ENCODE measurements at regions not wholly inside any gene's neighbourhood (a gene's known extent, or its start where the extent isn't known, plus 50 kb on each side); places are given as distances from the start of the nearest gene placed in this dataset.

- H3K4me1 ChIP-seq (ENCODE audit: control insufficient read depth, insufficient read depth, low read length), result peaks cover 16% of the 10 kb centered on the region
- no peak overlapping the region for H3K9ac ChIP-seq (ENCODE audit: low read depth, low read length)
- H3K4me3 ChIP-seq (ENCODE audit: low read depth, low read length), result no peak overlapping the region
- H3K36me3 ChIP-seq (ENCODE audit: control insufficient read depth, insufficient read depth, low read length), result no peaks in the 10 kb centered on the region
- H3K9me3 ChIP-seq (ENCODE audit: control insufficient read depth, insufficient read depth, low read length), result peaks cover 5% of the 10 kb centered on the region
- H3K27me3 ChIP-seq (ENCODE audit: control insufficient read depth, insufficient read depth, low read length), result no peaks in the 10 kb centered on the region
- no peak overlapping the region for H3K27ac ChIP-seq (ENCODE audit: low read depth, low read length)
These were observed 923.4 kb downstream of the SOCS6 start for GRCh38 chr18:71212222-71212621.

GRCh38 chr18:71209944-71210343 is 921.1 kb downstream of the SOCS6 start:
- Histone ChIP-seq H3K4me1 (ENCODE audit: control insufficient read depth, insufficient read depth, low read length) (peaks cover 7% of the 10 kb centered on the region), H3K4me3 (ENCODE audit: low read depth, low read length) (no peak overlapping the region), H3K27ac (ENCODE audit: low read depth, low read length) (no peak overlapping the region), H3K36me3 (ENCODE audit: control insufficient read depth, insufficient read depth, low read length) (no peaks in the 10 kb centered on the region), H3K9me3 (ENCODE audit: control insufficient read depth, insufficient read depth, low read length) (no peaks in the 10 kb centered on the region), H3K27me3 (ENCODE audit: control insufficient read depth, insufficient read depth, low read length) (no peaks in the 10 kb centered on the region), H3K9ac (ENCODE audit: low read depth, low read length) (no peak overlapping the region)

GRCh38 chr18:71194438-71194837 is 905.6 kb downstream of the SOCS6 start:
- Histone ChIP-seq H3K27ac (ENCODE audit: low read depth, low read length) (no peak overlapping the region), H3K9me3 (ENCODE audit: control insufficient read depth, insufficient read depth, low read length) (no peaks in the 10 kb centered on the region)

GRCh38 chr18:71189581-71189980 is 900.7 kb downstream of the SOCS6 start:
- Histone ChIP-seq H3K4me3 (ENCODE audit: low read depth, low read length) (no peak overlapping the region), H3K27ac (ENCODE audit: low read depth, low read length) (no peak overlapping the region), H3K4me1 (ENCODE audit: control insufficient read depth, insufficient read depth, low read length) (no peaks in the 10 kb centered on the region), H3K27me3 (ENCODE audit: control insufficient read depth, insufficient read depth, low read length) (no peaks in the 10 kb centered on the region), H3K36me3 (ENCODE audit: control insufficient read depth, insufficient read depth, low read length) (no peaks in the 10 kb centered on the region), H3K9ac (ENCODE audit: low read depth, low read length) (no peak overlapping the region), H3K9me3 (ENCODE audit: control insufficient read depth, insufficient read depth, low read length) (no peaks in the 10 kb centered on the region)

More at GRCh38 chr18:71194438-71194837, 905.6 kb downstream of the SOCS6 start:
- no peaks in the 10 kb centered on the region for H3K4me1 ChIP-seq (ENCODE audit: control insufficient read depth, insufficient read depth, low read length)
- H3K4me3 ChIP-seq (ENCODE audit: low read depth, low read length), result no peak overlapping the region
- H3K27me3 ChIP-seq (ENCODE audit: control insufficient read depth, insufficient read depth, low read length), result no peaks in the 10 kb centered on the region
- H3K9ac ChIP-seq (ENCODE audit: low read depth, low read length), result no peak overlapping the region
- H3K36me3 ChIP-seq (ENCODE audit: control insufficient read depth, insufficient read depth, low read length), result no peaks in the 10 kb centered on the region

- H3K27me3 ChIP-seq (ENCODE audit: control insufficient read depth, insufficient read depth, low read length), result no peaks in the 10 kb centered on the region
- H3K36me3 ChIP-seq (ENCODE audit: control insufficient read depth, insufficient read depth, low read length), result no peaks in the 10 kb centered on the region
- H3K27ac ChIP-seq (ENCODE audit: low read depth, low read length), result no peak overlapping the region
- H3K4me3 ChIP-seq (ENCODE audit: low read depth, low read length), result no peak overlapping the region
- H3K9ac ChIP-seq (ENCODE audit: low read depth, low read length), result no peak overlapping the region
- H3K9me3 ChIP-seq (ENCODE audit: control insufficient read depth, insufficient read depth, low read length), result no peaks in the 10 kb centered on the region
- no peaks in the 10 kb centered on the region for H3K4me1 ChIP-seq (ENCODE audit: control insufficient read depth, insufficient read depth, low read length)
These were observed 879.8 kb downstream of the SOCS6 start for GRCh38 chr18:71168557-71169145.

- no peak overlapping the region for H3K27ac ChIP-seq (ENCODE audit: low read depth, low read length)
These were observed 847.6 kb downstream of the SOCS6 start for GRCh38 chr18:71136487-71136886.

GRCh38 chr18:71134122-71134521 is 845.3 kb downstream of the SOCS6 start:
- no peak overlapping the region for H3K9ac ChIP-seq (ENCODE audit: low read depth, low read length)
- no peaks in the 10 kb centered on the region for H3K36me3 ChIP-seq (ENCODE audit: control insufficient read depth, insufficient read depth, low read length)
- H3K27me3 ChIP-seq (ENCODE audit: control insufficient read depth, insufficient read depth, low read length), result no peaks in the 10 kb centered on the region
- H3K27ac ChIP-seq (ENCODE audit: low read depth, low read length), result no peak overlapping the region
- H3K4me1 ChIP-seq (ENCODE audit: control insufficient read depth, insufficient read depth, low read length), result no peaks in the 10 kb centered on the region
- no peak overlapping the region for H3K4me3 ChIP-seq (ENCODE audit: low read depth, low read length)
- no peaks in the 10 kb centered on the region for H3K9me3 ChIP-seq (ENCODE audit: control insufficient read depth, insufficient read depth, low read length)

More at GRCh38 chr18:71136487-71136886, 847.6 kb downstream of the SOCS6 start:
- Histone ChIP-seq H3K9me3 (ENCODE audit: control insufficient read depth, insufficient read depth, low read length) (no peaks in the 10 kb centered on the region; the same call in 1 of the 2 replicates), H3K36me3 (ENCODE audit: control insufficient read depth, insufficient read depth, low read length) (no peaks in the 10 kb centered on the region), H3K4me1 (ENCODE audit: control insufficient read depth, insufficient read depth, low read length) (no peaks in the 10 kb centered on the region), H3K27me3 (ENCODE audit: control insufficient read depth, insufficient read depth, low read length) (no peaks in the 10 kb centered on the region), H3K9ac (ENCODE audit: low read depth, low read length) (no peak overlapping the region), H3K4me3 (ENCODE audit: low read depth, low read length) (no peak overlapping the region)

- Histone ChIP-seq H3K4me1 (ENCODE audit: control insufficient read depth, insufficient read depth, low read length) (no peaks in the 10 kb centered on the region), H3K9ac (ENCODE audit: low read depth, low read length) (no peak overlapping the region), H3K4me3 (ENCODE audit: low read depth, low read length) (no peak overlapping the region), H3K27me3 (ENCODE audit: control insufficient read depth, insufficient read depth, low read length) (no peaks in the 10 kb centered on the region), H3K36me3 (ENCODE audit: control insufficient read depth, insufficient read depth, low read length) (no peaks in the 10 kb centered on the region), H3K9me3 (ENCODE audit: control insufficient read depth, insufficient read depth, low read length) (no peaks in the 10 kb centered on the region), H3K27ac (ENCODE audit: low read depth, low read length) (no peak overlapping the region)
These were observed 843.1 kb downstream of the SOCS6 start for GRCh38 chr18:71131918-71132317.

GRCh38 chr18:71130351-71130750 is 841.5 kb downstream of the SOCS6 start:
- Histone ChIP-seq H3K27ac (ENCODE audit: low read depth, low read length) (no peak overlapping the region), H3K9me3 (ENCODE audit: control insufficient read depth, insufficient read depth, low read length) (no peaks in the 10 kb centered on the region), H3K36me3 (ENCODE audit: control insufficient read depth, insufficient read depth, low read length) (no peaks in the 10 kb centered on the region), H3K27me3 (ENCODE audit: control insufficient read depth, insufficient read depth, low read length) (no peaks in the 10 kb centered on the region), H3K4me1 (ENCODE audit: control insufficient read depth, insufficient read depth, low read length) (no peaks in the 10 kb centered on the region), H3K9ac (ENCODE audit: low read depth, low read length) (no peak overlapping the region), H3K4me3 (ENCODE audit: low read depth, low read length) (no peak overlapping the region)

- no peak overlapping the region for H3K9ac ChIP-seq (ENCODE audit: low read depth, low read length)
- no peaks in the 10 kb centered on the region for H3K36me3 ChIP-seq (ENCODE audit: control insufficient read depth, insufficient read depth, low read length)
These were observed 836.7 kb downstream of the SOCS6 start for GRCh38 chr18:71125581-71125980.

GRCh38 chr18:71116535-71116934 is 827.7 kb downstream of the SOCS6 start:
- H3K4me3 ChIP-seq (ENCODE audit: low read depth, low read length), result no peak overlapping the region
- no peak overlapping the region for H3K27ac ChIP-seq (ENCODE audit: low read depth, low read length)
- no peak overlapping the region for H3K9ac ChIP-seq (ENCODE audit: low read depth, low read length)
- H3K36me3 ChIP-seq (ENCODE audit: control insufficient read depth, insufficient read depth, low read length), result no peaks in the 10 kb centered on the region
- H3K4me1 ChIP-seq (ENCODE audit: control insufficient read depth, insufficient read depth, low read length), result no peaks in the 10 kb centered on the region
- H3K27me3 ChIP-seq (ENCODE audit: control insufficient read depth, insufficient read depth, low read length), result no peaks in the 10 kb centered on the region
- peaks cover 3% of the 10 kb centered on the region; the same call in 1 of the 2 replicates for H3K9me3 ChIP-seq (ENCODE audit: control insufficient read depth, insufficient read depth, low read length)

More at GRCh38 chr18:71125581-71125980, 836.7 kb downstream of the SOCS6 start:
- Histone ChIP-seq H3K27ac (ENCODE audit: low read depth, low read length) (no peak overlapping the region), H3K4me1 (ENCODE audit: control insufficient read depth, insufficient read depth, low read length) (no peaks in the 10 kb centered on the region), H3K4me3 (ENCODE audit: low read depth, low read length) (no peak overlapping the region), H3K9me3 (ENCODE audit: control insufficient read depth, insufficient read depth, low read length) (no peaks in the 10 kb centered on the region; the same call in 1 of the 2 replicates), H3K27me3 (ENCODE audit: control insufficient read depth, insufficient read depth, low read length) (no peaks in the 10 kb centered on the region)
